Muscle layer of duodenum (tissue), 2 donors: ENCODE measurements at regions not wholly inside any gene's neighbourhood (a gene's known extent, or its start where the extent isn't known, plus 50 kb on each side); places are given as distances from the start of the nearest gene placed in this dataset.

Experiments
- H3K27ac ChIP-seq: one replicate; pipeline ENCODE4 v1.7.0; 2013; ENCODE audit warnings: mild to moderate bottlenecking, low read length
- H3K27me3 ChIP-seq: one replicate; pipeline ENCODE4 v1.7.0; 2013; ENCODE audit warnings: low read depth, mild to moderate bottlenecking, control low read depth, low read length
- H3K36me3 ChIP-seq, 2 donors: one replicate each; pipeline ENCODE4 v1.7.0; 2013; ENCODE audit warnings: low read length in 2 of 2, control low read depth in 1 of 2, mild to moderate bottlenecking in 1 of 2; ENCODE audit not compliant: insufficient read depth in 2 of 2, control insufficient read depth in 1 of 2
- H3K4me1 ChIP-seq, 2 donors: one replicate each; pipeline ENCODE4 v1.7.0; 2013; ENCODE audit warnings: low read length in 2 of 2, mild to moderate bottlenecking in 2 of 2, control low read depth in 1 of 2, moderate library complexity in 1 of 2; ENCODE audit not compliant: insufficient read depth in 2 of 2, control insufficient read depth in 1 of 2
- H3K4me3 ChIP-seq, 2 donors: one replicate each; pipeline ENCODE4 v1.7.0; 2013; ENCODE audit warnings: low read length in 2 of 2, low read depth in 1 of 2, mild to moderate bottlenecking in 1 of 2
- H3K9me3 ChIP-seq, 2 donors: one replicate each; pipeline ENCODE4 v1.7.0; 2013; ENCODE audit warnings: low read length in 2 of 2, control low read depth in 1 of 2, mild to moderate bottlenecking in 1 of 2; ENCODE audit not compliant: control insufficient read depth in 1 of 2
- donor health status: healthy.

GRCh38 chr11:116244439-116244838 lies 528.3 kb downstream of the BUD13 start:
- no peak overlapping the region for H3K27ac ChIP-seq
- peaks cover 0 to 14% of the 10 kb centered on the region in 2 donors for H3K4me1 ChIP-seq
- H3K4me3 ChIP-seq, result no peak overlapping the region
- H3K9me3 ChIP-seq, result no peaks in the 10 kb centered on the region
- H3K27me3 ChIP-seq, result no peaks in the 10 kb centered on the region
- H3K36me3 ChIP-seq, result no peaks in the 10 kb centered on the region

GRCh38 chr11:116243991-116244390 lies 528.8 kb downstream of the BUD13 start:
- H3K9me3 ChIP-seq, result no peaks in the 10 kb centered on the region
- no peaks in the 10 kb centered on the region for H3K27me3 ChIP-seq
- H3K4me1 ChIP-seq, result peaks cover 0 to 14% of the 10 kb centered on the region in 2 donors
- no peak overlapping the region for H3K4me3 ChIP-seq
- no peak overlapping the region for H3K27ac ChIP-seq
- no peaks in the 10 kb centered on the region for H3K36me3 ChIP-seq

- Histone ChIP-seq H3K4me3 (no peak overlapping the region), H3K27me3 (no peaks in the 10 kb centered on the region), H3K36me3 (no peaks in the 10 kb centered on the region), H3K27ac (no peak overlapping the region), H3K4me1 (peaks cover 0 to 14% of the 10 kb centered on the region in 2 donors), H3K9me3 (no peaks in the 10 kb centered on the region)
Observed at GRCh38 chr11:116242006-116242405, 530.8 kb downstream of the BUD13 start.

- Histone ChIP-seq H3K9me3 (no peaks in the 10 kb centered on the region), H3K27me3 (no peaks in the 10 kb centered on the region), H3K27ac (no peak overlapping the region), H3K4me1 (peaks cover 0 to 14% of the 10 kb centered on the region in 2 donors), H3K4me3 (no peak overlapping the region), H3K36me3 (no peaks in the 10 kb centered on the region)
Observed at GRCh38 chr11:116240710-116241109, 532.1 kb downstream of the BUD13 start.

GRCh38 chr11:116239247-116239646 lies 533.5 kb downstream of the BUD13 start:
- Histone ChIP-seq H3K27me3 (no peaks in the 10 kb centered on the region), H3K36me3 (no peaks in the 10 kb centered on the region), H3K4me1 (peaks cover 0 to 5% of the 10 kb centered on the region in 2 donors), H3K9me3 (no peaks in the 10 kb centered on the region), H3K27ac (no peak overlapping the region), H3K4me3 (no peak overlapping the region)

- Histone ChIP-seq H3K9me3 (no peaks in the 10 kb centered on the region), H3K27ac (no peak overlapping the region), H3K36me3 (no peaks in the 10 kb centered on the region), H3K4me3 (no peak overlapping the region), H3K4me1 (peaks cover 0 to 7% of the 10 kb centered on the region in 2 donors), H3K27me3 (no peaks in the 10 kb centered on the region)
Observed at GRCh38 chr11:116234989-116235568, 537.7 kb downstream of the BUD13 start.

GRCh38 chr11:116233561-116233960 lies 539.2 kb downstream of the BUD13 start:
- H3K4me1 ChIP-seq, result peaks cover 0 to 7% of the 10 kb centered on the region in 2 donors
- H3K4me3 ChIP-seq, result no peak overlapping the region
- H3K27ac ChIP-seq, result no peak overlapping the region
- no peaks in the 10 kb centered on the region for H3K27me3 ChIP-seq
- H3K36me3 ChIP-seq, result no peaks in the 10 kb centered on the region
- H3K9me3 ChIP-seq, result no peaks in the 10 kb centered on the region

- Histone ChIP-seq H3K36me3 (no peaks in the 10 kb centered on the region), H3K4me3 (no peak overlapping the region), H3K4me1 (peaks cover 0 to 7% of the 10 kb centered on the region in 2 donors), H3K9me3 (no peaks in the 10 kb centered on the region), H3K27ac (no peak overlapping the region), H3K27me3 (no peaks in the 10 kb centered on the region)
Observed at GRCh38 chr11:116232364-116232828, 540.4 kb downstream of the BUD13 start.

- Histone ChIP-seq H3K9me3 (no peaks in the 10 kb centered on the region), H3K36me3 (no peaks in the 10 kb centered on the region), H3K27ac (no peak overlapping the region), H3K4me3 (no peak overlapping the region), H3K4me1 (peaks cover 0 to 7% of the 10 kb centered on the region in 2 donors), H3K27me3 (no peaks in the 10 kb centered on the region)
Observed at GRCh38 chr11:116231543-116231942, 541.2 kb downstream of the BUD13 start.

GRCh38 chr11:116230438-116230837 lies 542.3 kb downstream of the BUD13 start:
- H3K4me1 ChIP-seq, result peaks cover 0 to 7% of the 10 kb centered on the region in 2 donors
- H3K36me3 ChIP-seq, result no peaks in the 10 kb centered on the region
- H3K27me3 ChIP-seq, result no peaks in the 10 kb centered on the region
- no peak overlapping the region for H3K27ac ChIP-seq
- no peak overlapping the region for H3K4me3 ChIP-seq
- H3K9me3 ChIP-seq, result no peaks in the 10 kb centered on the region

- Histone ChIP-seq H3K36me3 (no peaks in the 10 kb centered on the region), H3K27ac (no peak overlapping the region), H3K4me1 (peaks cover 0 to 7% of the 10 kb centered on the region in 2 donors), H3K4me3 (no peak overlapping the region), H3K27me3 (no peaks in the 10 kb centered on the region), H3K9me3 (no peaks in the 10 kb centered on the region)
Observed at GRCh38 chr11:116229236-116229970, 543.4 kb downstream of the BUD13 start.
